GM12878 (cell line): ENCODE measurements at regions not wholly inside any gene's neighbourhood (a gene's known extent, or its start where the extent isn't known, plus 50 kb on each side); places are given as distances from the start of the nearest gene placed in this dataset.

Source experiments
- ATAC-seq: fragments of 200-7000 bp; cut with Tn5 transposase; 3 replicates; pipeline ENCODE4 v1.9.1; 2020; ENCODE audit warnings: mild to moderate bottlenecking, moderate library complexity
- BruUV-seq: library from RNA; stranded (reverse); fragments of 400-500 nt; replicated peaks from 2 replicates; lab custom pipeline; 2021; lab: Mats Ljungman, UMichigan
- CTCF ChIA-PET: fragments of 300-600 bp; sonication (Branson Sonifier 250); formaldehyde crosslinking; extraction: SDS; loops from one replicate; lab custom pipeline; 2021; ENCODE audit warnings: inconsistent platforms; lab: Yijun Ruan, JAX
- POLR2A ChIA-PET: fragments of 350-600 bp; formaldehyde crosslinking; extraction: SDS; loops from one replicate; lab custom pipeline; 2021; ENCODE audit warnings: inconsistent platforms; lab: Charles Lee
- RAD21 ChIA-PET: fragments of 300-600 bp; sonication (Branson Sonifier 250); formaldehyde crosslinking; loops from one replicate; lab custom pipeline; 2023; ENCODE audit warnings: antibody characterized with exemption; ENCODE audit not compliant: unreplicated experiment; lab: Charles Lee
- SMC1A ChIA-PET: fragments of 300-600 bp; sonication (Branson Sonifier 250); formaldehyde crosslinking; loops from one replicate; lab custom pipeline; 2023; ENCODE audit not compliant: unreplicated experiment, uncharacterized antibody; lab: Charles Lee
- DNase-seq: peaks from one replicate; pipeline ENCODE4 v3.0.0-alpha.2; 2011; ENCODE audit warnings: low read depth, low spot score
- FAIRE-seq: peaks from 3 replicates; lab custom pipeline; 2011; peaks lifted over from hg19 to GRCh38; lab: Jason Lieb, UNC
- H2AFZ ChIP-seq: 2 replicates; pipeline ENCODE4 v1.6.0; 2011; ENCODE audit warnings: low read depth, low read length, control low read depth; ENCODE audit not compliant: control insufficient read depth
- H3K27ac ChIP-seq: 2 replicates; pipeline ENCODE4 v1.5.1; 2011; ENCODE audit warnings: control low read depth; ENCODE audit not compliant: control insufficient read depth, insufficient read depth
- H3K27me3 ChIP-seq, 2 experiments: replicated peaks in 1 of 2; 2 replicates each; pipeline versions ENCODE4 v1.6.0 to v1.6.1; 2011; ENCODE audit warnings: low read length in 1 of 2; ENCODE audit not compliant: control insufficient read depth in 2 of 2, insufficient read depth in 2 of 2
- H3K36me3 ChIP-seq, 2 experiments: 2 replicates each; pipeline ENCODE4 v1.5.1; 2011; ENCODE audit warnings: low read length in 1 of 2; ENCODE audit not compliant: control insufficient read depth in 2 of 2, insufficient read depth in 2 of 2
- H3K4me1 ChIP-seq: 2 replicates; pipeline ENCODE4 v1.6.1; 2011; ENCODE audit warnings: mild to moderate bottlenecking, low read length, moderate library complexity, mixed read lengths; ENCODE audit not compliant: control insufficient read depth, insufficient read depth
- H3K4me2 ChIP-seq: 2 replicates; pipeline ENCODE4 v1.6.0; 2011; ENCODE audit warnings: control low read depth; ENCODE audit not compliant: control insufficient read depth, insufficient read depth
- H3K4me3 ChIP-seq: fragments of 200-600 bp; sonication (generic); 2 replicates; pipeline ENCODE4 v1.5.1; 2016
- H3K79me2 ChIP-seq: 2 replicates; pipeline ENCODE4 v1.6.0; 2011; ENCODE audit warnings: low read length; ENCODE audit not compliant: control insufficient read depth, insufficient read depth
- H3K9ac ChIP-seq: 2 replicates; pipeline ENCODE4 v1.8.0; 2011; ENCODE audit warnings: low read length, control low read depth, mixed read lengths; ENCODE audit not compliant: control insufficient read depth, insufficient read depth
- H3K9me3 ChIP-seq: replicated peaks from 3 replicates; pipeline ENCODE4 v1.5.1; 2011; ENCODE audit warnings: mild to moderate bottlenecking, low read length; ENCODE audit not compliant: control insufficient read depth, insufficient read depth
- H4K20me1 ChIP-seq: 2 replicates; pipeline ENCODE4 v1.6.0; 2011; ENCODE audit not compliant: control insufficient read depth, insufficient read depth
- ATF7 ChIP-seq: fragments of 450-650 bp; IDR thresholded peaks from 2 replicates; pipeline ENCODE4 v1.6.1; 2016; ENCODE audit warnings: low read depth, mild to moderate bottlenecking
- BACH1 ChIP-seq: fragments of 450-650 bp; IDR thresholded peaks from 2 replicates; pipeline ENCODE4 v1.6.1; 2017; ENCODE audit warnings: mild to moderate bottlenecking, borderline replicate concordance
- CBFB ChIP-seq: IDR thresholded peaks from 2 replicates; pipeline ENCODE4 v1.6.1; 2016; ENCODE audit warnings: antibody characterized with exemption, low read depth
- CUX1 ChIP-seq: IDR thresholded peaks from 2 replicates; pipeline ENCODE4 v1.6.1; 2012; ENCODE audit warnings: improper control_type of control experiment, low read depth, low read length; ENCODE audit not compliant: insufficient replicate concordance
- DPF2 ChIP-seq: fragments of 450-650 bp; IDR thresholded peaks from 2 replicates; pipeline ENCODE4 v1.6.1; 2017; ENCODE audit warnings: mild to moderate bottlenecking
- EGR1 ChIP-seq, 2 experiments: IDR thresholded peaks; 1 replicate in 1 of 2; 2 replicates in 1 of 2; pipeline ENCODE4 v1.6.1; 2011 to 2012; ENCODE audit warnings: low read depth in 2 of 2, low read length in 2 of 2, borderline replicate concordance in 1 of 2, mild to moderate bottlenecking in 1 of 2, moderate library complexity in 1 of 2
- EP300 ChIP-seq, 2 experiments: fragments of 150-350 bp in 1 of 2; IDR thresholded peaks; 2 replicates each; pipeline ENCODE4 v1.6.1; 2011 to 2012; ENCODE audit warnings: low read depth in 2 of 2, low read length in 2 of 2, borderline replicate concordance in 1 of 2, improper control_type of control experiment in 1 of 2, inconsistent platforms in 1 of 2; ENCODE audit not compliant: control insufficient read depth in 1 of 2
- NFYA ChIP-seq: IDR thresholded peaks from 2 replicates; pipeline ENCODE4 v1.6.1; 2011; ENCODE audit warnings: low read depth, mild to moderate bottlenecking, low read length, improper control_type of control experiment, borderline replicate concordance
- POLR2A ChIP-seq: IDR thresholded peaks from 2 replicates; pipeline ENCODE4 v1.6.1; 2011; ENCODE audit warnings: low read depth, mild to moderate bottlenecking, low read length
- STAT1 ChIP-seq: fragments of 450-650 bp; conservative IDR thresholded peaks from 2 replicates; pipeline ENCODE4 v1.6.1; 2014; ENCODE audit warnings: antibody characterized with exemption, mild to moderate bottlenecking
- YBX1 ChIP-seq: fragments of 450-650 bp; IDR thresholded peaks from 2 replicates; pipeline ENCODE4 v1.6.1; 2016; ENCODE audit warnings: antibody characterized with exemption
- ZZZ3 ChIP-seq: IDR thresholded peaks from 2 replicates; pipeline ENCODE4 v1.6.1; 2011; ENCODE audit warnings: low read depth; ENCODE audit not compliant: control insufficient read depth, insufficient read length
- WGBS: methylation state at CpG from one replicate; pipeline ENCODE4 v1.1.6; 2016; ENCODE audit warnings: low lambda C conversion rate; ENCODE audit not compliant: insufficient replicate concordance, insufficient coverage; ENCODE audit errors: missing lambda C conversion rate; 5-methylcytosine and 5-hydroxymethylcytosine counted together
- in situ Hi-C: fragments of 300-500 bp; cut with MboI; formaldehyde crosslinking; loops from 9 replicates; pipeline ENCODE4 v1.14.3; 2018; ENCODE audit warnings: mixed read lengths
- intact Hi-C: fragments of 100-400 bp; cut with micrococcal nuclease; formaldehyde crosslinking; loops from one replicate; pipeline ENCODE4 v1.14.2; 2022; ENCODE audit not compliant: unreplicated experiment
- TF ChIP-seq, protein P1 (sequence below): fragments of 450-650 bp; IDR thresholded peaks from 2 replicates; pipeline ENCODE4 v1.6.1; 2016; ENCODE audit warnings: mild to moderate bottlenecking, moderate library complexity, borderline replicate concordance
- TF ChIP-seq, protein P2 (sequence below): IDR thresholded peaks from 2 replicates; pipeline ENCODE4 v1.6.1; 2011; ENCODE audit warnings: borderline replicate concordance, low read depth, mild to moderate bottlenecking, moderate library complexity, mixed read lengths, low read length; ENCODE audit not compliant: insufficient read depth; ENCODE audit errors: extremely low read length

GRCh38 chr5:98563885-98564653, 209.4 kb upstream of the RGMB start:
- H3K36me3 ChIP-seq, result no peaks in the 10 kb centered on the region
- no peaks in the 10 kb centered on the region for H3K9me3 ChIP-seq
- no peak overlapping the region for H3K4me3 ChIP-seq
- ATAC-seq (no peak), DNase-seq (no peak), FAIRE-seq (no peak)
- ChIA-PET CTCF (no interaction called here), POLR2A (no interaction called here), SMC1A (no interaction called here), RAD21 (no interaction called here)
- BruUV-seq, result no TSS peak
- no peak overlapping the region for H3K27ac ChIP-seq
- H4K20me1 ChIP-seq, result no peaks in the 10 kb centered on the region
- H3K79me2 ChIP-seq, result no peaks in the 10 kb centered on the region
- no peaks in the 10 kb centered on the region for H3K27me3 ChIP-seq
- H3K4me1 ChIP-seq, result no peaks in the 10 kb centered on the region
- intact Hi-C loops, result no loop called here
- H3K4me2 ChIP-seq, result no peak overlapping the region
- no peak overlapping the region for H2AFZ ChIP-seq
- H3K9ac ChIP-seq, result no peak overlapping the region
- in situ Hi-C loops, result no loop called here
- WGBS, result 0% methylated on average over 2 of the region's 2 CpGs
- no peak for TF ChIP-seq STAT1
- no peak for TF ChIP-seq YBX1
- TF ChIP-seq ZZZ3, result no peak
- no peak for TF ChIP-seq POLR2A
- TF ChIP-seq EGR1 (IDR thresholded peaks at IDR 0.05; ENCODE audit: borderline replicate concordance in 1 of 2, low read depth in 2 of 2, low read length in 2 of 2), result no peak
- TF ChIP-seq CUX1, result no peak
- no peak for TF ChIP-seq CBFB
- no peak for TF ChIP-seq DPF2
- no peak for TF ChIP-seq ATF7
- no peak for TF ChIP-seq NFYA
- TF ChIP-seq, protein P1, sequence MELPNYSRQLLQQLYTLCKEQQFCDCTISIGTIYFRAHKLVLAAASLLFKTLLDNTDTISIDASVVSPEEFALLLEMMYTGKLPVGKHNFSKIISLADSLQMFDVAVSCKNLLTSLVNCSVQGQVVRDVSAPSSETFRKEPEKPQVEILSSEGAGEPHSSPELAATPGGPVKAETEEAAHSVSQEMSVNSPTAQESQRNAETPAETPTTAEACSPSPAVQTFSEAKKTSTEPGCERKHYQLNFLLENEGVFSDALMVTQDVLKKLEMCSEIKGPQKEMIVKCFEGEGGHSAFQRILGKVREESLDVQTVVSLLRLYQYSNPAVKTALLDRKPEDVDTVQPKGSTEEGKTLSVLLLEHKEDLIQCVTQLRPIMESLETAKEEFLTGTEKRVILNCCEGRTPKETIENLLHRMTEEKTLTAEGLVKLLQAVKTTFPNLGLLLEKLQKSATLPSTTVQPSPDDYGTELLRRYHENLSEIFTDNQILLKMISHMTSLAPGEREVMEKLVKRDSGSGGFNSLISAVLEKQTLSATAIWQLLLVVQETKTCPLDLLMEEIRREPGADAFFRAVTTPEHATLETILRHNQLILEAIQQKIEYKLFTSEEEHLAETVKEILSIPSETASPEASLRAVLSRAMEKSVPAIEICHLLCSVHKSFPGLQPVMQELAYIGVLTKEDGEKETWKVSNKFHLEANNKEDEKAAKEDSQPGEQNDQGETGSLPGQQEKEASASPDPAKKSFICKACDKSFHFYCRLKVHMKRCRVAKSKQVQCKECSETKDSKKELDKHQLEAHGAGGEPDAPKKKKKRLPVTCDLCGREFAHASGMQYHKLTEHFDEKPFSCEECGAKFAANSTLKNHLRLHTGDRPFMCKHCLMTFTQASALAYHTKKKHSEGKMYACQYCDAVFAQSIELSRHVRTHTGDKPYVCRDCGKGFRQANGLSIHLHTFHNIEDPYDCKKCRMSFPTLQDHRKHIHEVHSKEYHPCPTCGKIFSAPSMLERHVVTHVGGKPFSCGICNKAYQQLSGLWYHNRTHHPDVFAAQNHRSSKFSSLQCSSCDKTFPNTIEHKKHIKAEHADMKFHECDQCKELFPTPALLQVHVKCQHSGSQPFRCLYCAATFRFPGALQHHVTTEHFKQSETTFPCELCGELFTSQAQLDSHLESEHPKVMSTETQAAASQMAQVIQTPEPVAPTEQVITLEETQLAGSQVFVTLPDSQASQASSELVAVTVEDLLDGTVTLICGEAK, result no peak
- TF ChIP-seq BACH1, result no peak
- TF ChIP-seq EP300 (IDR thresholded peaks at IDR 0.05; ENCODE audit: borderline replicate concordance in 1 of 2, control insufficient read depth in 1 of 2, low read depth in 2 of 2, low read length in 2 of 2), result no peak
- TF ChIP-seq, protein P2, sequence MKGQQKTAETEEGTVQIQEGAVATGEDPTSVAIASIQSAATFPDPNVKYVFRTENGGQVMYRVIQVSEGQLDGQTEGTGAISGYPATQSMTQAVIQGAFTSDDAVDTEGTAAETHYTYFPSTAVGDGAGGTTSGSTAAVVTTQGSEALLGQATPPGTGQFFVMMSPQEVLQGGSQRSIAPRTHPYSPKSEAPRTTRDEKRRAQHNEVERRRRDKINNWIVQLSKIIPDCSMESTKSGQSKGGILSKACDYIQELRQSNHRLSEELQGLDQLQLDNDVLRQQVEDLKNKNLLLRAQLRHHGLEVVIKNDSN, result no peak
